B cell (primary cell): ENCODE measurements at regions not wholly inside any gene's neighbourhood (a gene's known extent, or its start where the extent isn't known, plus 50 kb on each side); places are given as distances from the start of the nearest gene placed in this dataset.

Experiments
- CTCF ChIP-seq: fragments of 200-600 bp; IDR thresholded peaks from one replicate; pipeline ENCODE4 v1.8.0; 2022; ENCODE audit warnings: antibody characterized with exemption, mild to moderate bottlenecking
- EZH2 ChIP-seq: IDR thresholded peaks from 2 replicates; pipeline ENCODE4 v1.6.1; 2012; ENCODE audit warnings: borderline replicate concordance, low read depth, mild to moderate bottlenecking, moderate library complexity, low read length; ENCODE audit not compliant: insufficient read depth, poor library complexity, severe bottlenecking

- TF ChIP-seq CTCF = no peak
- TF ChIP-seq EZH2 = no peak
Measured at GRCh38 chr10:84660450-84661159, 332.2 kb downstream of the CCSER2 start.
